Stimulated activated CD4-positive, alpha-beta T cell treated with anti-CD3 and anti-CD28 coated beads, Interleukin-12 subunit alpha, Interleukin-12 subunit beta, amount 100 ng/mL, for 24 hours (primary cell): ENCODE measurements at regions not wholly inside any gene's neighbourhood (a gene's known extent, or its start where the extent isn't known, plus 50 kb on each side); places are given as distances from the start of the nearest gene placed in this dataset.
A peak's percentile ranks its signal among the peaks of the same experiment; 100 is the strongest.

ENCODE experiments used
- DNase-seq, 2 experiments: peaks; one replicate each; pipeline ENCODE4 v3.0.0-alpha.2; 2020; ENCODE audit warnings: low read depth in 2 of 2

DNA sequence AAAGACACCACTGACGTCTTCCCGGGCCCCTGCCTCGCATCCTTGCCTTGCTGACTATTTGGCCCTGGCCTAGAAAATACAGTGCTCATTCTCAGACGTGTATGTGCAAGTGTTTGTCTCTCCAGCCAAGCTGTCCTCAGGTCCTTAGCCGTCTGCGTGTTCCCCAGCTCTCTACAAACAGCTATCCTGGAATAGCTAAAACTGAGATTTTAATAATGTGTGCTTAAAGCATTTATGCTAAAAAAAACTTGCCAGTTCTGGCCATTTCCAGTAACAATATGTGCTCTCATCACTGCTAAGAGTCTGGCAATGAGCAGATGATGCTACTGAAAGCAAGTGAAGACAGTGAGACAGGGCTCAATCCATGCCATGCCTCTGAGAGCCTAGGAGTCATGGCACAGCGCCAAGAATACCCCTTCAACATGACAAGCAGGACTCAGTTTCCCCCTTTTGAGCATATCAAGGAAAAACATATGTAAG is 55.7 kb downstream of the IRF2BP2 start:
- DNase-seq: no peak

DNA sequence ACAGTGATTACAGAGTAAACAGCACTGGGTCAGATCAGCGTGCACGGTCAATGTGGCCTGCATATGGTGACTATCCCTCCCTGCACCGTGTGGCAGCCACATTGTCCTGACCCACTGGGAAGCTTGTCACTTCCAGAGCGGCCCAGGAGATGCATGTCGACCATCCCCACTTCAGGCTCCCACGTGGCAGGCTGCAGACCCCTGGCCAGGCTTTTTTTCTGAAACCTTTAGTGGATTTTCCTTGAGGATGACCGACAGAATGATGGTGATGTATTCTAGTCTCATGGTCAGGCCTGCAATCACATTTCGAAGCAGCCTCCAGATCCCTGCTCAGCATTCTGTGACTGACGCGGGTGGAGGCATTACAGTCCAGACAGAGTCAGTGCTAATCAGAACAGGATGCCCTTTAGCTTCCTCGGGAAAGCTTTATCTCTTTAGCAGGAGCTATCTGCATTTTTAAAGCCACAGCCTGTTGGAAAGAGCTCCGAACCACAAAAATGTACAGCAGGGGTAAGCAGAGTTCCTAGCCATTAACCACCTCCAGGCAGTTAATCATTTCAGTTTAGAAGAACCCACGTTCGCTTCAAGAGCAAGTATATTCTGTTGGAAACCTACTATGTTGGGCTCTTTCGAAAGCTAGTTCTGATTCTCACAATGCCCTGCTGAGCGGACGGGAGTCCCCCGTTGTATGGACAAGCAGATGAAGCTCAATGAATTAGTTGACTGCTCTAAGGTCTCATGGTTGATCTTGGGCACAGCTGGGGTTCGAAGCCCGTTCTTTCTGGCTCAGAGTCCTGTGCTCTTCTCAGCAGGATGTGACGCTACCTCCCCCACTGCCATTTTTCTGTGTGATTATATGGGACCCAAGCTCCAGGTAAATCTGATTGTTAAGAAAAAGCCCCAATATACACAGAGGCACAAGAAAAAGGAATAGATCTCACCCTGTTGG is 56.5 kb downstream of the IRF2BP2 start:
- no peak for DNase-seq

DNA sequence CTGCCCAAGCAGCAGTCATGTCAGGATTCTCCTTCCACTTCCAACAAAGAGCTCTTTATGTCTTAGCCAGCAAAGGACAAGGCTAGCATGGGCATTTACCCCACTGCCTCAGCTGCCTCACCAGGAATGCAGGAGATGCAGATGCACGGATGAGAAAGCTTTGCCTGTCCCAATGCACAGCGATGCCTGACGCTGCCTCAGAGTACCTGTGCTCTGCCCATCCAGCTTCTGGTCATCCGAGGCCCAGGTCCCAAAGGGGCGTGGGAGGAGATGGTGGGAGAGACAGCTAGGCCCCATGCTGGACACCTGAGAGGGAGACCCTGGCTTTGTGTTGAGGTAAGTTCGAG is 59.0 kb downstream of the IRF2BP2 start:
- DNase-seq: no peak

DNA sequence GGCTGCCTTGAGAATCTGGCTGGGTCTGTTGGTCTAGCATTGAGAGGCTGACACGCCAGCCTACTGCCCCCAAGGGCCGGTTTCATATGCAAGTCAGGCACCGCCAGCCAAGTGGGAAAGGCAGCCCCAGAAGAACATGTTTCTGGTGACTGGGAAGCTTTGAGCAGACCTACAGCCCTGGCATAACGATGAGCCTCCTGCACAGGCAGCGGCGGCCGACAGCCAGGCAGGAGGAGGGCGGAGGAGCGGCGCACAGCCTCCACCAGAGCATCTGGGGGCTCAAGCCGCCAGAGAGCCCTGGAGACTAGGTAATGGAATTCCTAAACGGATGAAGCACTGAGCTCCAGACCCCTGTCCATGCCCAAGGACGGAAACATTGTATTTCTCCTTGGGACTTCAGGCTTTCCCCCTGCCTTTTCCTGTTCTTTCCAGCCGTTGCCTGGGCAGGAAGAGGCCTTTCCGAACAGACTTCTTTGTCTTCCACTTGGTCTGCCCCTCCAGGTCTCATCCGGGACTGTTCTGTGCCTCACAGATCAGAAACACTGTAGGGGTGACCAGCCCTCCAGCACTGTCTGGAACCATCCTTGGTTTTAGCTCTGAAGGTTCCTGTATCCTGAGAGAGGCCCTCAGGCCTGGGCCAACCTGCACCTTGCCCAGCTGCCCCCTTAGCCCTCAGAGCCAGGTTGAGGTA is 59.5 kb downstream of the IRF2BP2 start:
- DNase-seq: no peak

- no peak for DNase-seq
Measured at GRCh38 chr1:234549447-234550021, 60.4 kb downstream of the IRF2BP2 start.

GRCh38 chr1:234546890-234547788 is 62.8 kb downstream of the IRF2BP2 start:
- no peak for DNase-seq

- no peak for DNase-seq
Measured at GRCh38 chr1:234546387-234546704, 63.6 kb downstream of the IRF2BP2 start.

GRCh38 chr1:234545517-234546386 is 64.2 kb downstream of the IRF2BP2 start:
- no peak for DNase-seq

DNA sequence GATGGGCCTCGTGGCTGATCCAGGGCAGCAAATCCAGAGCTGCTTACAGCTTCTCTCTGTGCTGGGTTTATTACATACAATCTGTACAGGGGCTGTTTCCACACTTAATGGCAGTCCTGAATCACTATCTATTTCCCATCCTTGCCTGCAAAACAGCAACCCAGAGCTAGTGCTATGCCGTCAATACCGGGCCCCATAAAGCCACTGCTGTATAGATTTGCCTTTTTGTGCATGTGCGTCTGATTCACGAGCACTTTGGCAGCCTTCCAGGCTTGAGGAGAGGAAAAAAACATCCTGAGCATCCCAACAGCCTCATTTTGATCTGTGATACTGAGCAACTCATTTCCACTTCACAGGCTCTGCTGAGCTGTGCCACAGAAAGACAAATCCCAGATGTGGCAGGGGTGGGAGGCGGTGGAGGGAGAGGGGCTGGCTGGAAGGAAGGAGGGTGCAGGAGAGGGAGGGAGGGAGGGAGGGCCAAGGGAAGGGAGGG is 65.2 kb upstream of the TARBP1 start:
- DNase-seq: peak in 1 of 2 experiments; percentile 45

DNA sequence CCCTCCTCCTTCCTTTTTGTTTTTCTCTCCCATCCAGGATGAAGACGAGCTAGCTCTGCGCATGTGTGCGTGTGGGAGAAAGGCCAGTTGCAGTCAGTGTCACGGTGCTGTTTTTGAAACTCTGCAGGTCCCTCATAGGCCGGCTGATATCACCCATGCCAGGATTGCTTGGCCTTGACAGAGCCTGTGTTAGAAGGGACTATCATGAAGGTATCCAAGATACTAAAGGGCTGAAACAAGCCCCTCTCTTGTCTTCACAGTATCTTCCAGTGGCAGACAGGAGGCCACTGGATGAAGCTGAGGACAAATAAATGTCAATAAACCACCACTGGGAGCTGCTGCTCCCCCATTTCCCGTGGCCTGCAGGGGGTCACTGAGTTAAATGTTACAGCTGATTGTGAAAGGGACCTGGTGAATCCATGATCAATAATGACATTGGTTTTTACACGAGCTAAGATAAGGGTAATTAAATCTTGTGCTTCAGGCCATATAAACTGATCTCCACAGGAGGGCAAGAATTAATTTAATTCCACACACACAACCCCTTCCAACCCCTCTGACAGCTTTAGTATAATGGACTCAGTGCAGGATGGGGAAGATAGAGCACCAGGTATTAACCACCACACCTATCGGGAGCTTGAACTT is 64.6 kb upstream of the TARBP1 start:
- no peak for DNase-seq

- DNase-seq: no peak
Measured at GRCh38 chr1:234542211-234542850, 63.4 kb upstream of the TARBP1 start.

GRCh38 chr1:234541286-234541975 is 62.5 kb upstream of the TARBP1 start:
- no peak for DNase-seq

- no peak for DNase-seq
Measured at GRCh38 chr1:234540404-234540762, 61.4 kb upstream of the TARBP1 start.

- DNase-seq: no peak
Measured at GRCh38 chr1:234539666-234540403, 60.9 kb upstream of the TARBP1 start.

GRCh38 chr1:234538930-234539649 is 60.1 kb upstream of the TARBP1 start:
- DNase-seq: no peak

GRCh38 chr1:234538062-234538731 is 59.2 kb upstream of the TARBP1 start:
- no peak for DNase-seq

DNA sequence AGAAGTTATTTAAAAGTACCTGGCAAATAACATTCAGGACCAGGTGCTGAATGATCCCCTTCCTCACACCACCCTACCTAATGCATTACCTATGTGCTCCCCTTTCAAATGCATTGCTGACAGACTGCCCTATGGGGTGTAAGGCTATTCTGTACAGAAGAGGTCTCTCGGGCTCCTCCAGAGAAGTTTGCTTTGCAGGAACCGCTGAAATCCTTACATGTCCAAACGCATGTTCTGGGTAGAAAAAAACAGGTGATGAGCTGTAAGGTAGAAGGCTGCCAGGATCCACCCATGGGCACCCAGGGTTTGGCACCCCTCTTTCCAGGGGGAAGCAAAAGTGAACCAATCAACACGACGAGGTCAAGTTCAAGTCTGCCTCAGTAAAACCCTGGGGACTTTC is 58.3 kb upstream of the TARBP1 start:
- no peak for DNase-seq
